Right hindlimb (tissue), 1 donor: ENCODE measurements at regions not wholly inside any gene's neighbourhood (a gene's known extent, or its start where the extent isn't known, plus 50 kb on each side); places are given as distances from the start of the nearest gene placed in this dataset.

Experiments
- DNase-seq: peaks from one replicate; pipeline ENCODE4 v3.0.0-alpha.2; 2018

- peak; percentile 84 for DNase-seq
These were observed 154.1 kb upstream of the POU2AF2 start for GRCh38 chr11:111091321-111091938.

- DNase-seq = no peak
These were observed 155.8 kb upstream of the POU2AF2 start for GRCh38 chr11:111089759-111090158.

- no peak for DNase-seq
These were observed 156.6 kb upstream of the POU2AF2 start for GRCh38 chr11:111088847-111089355.

DNA sequence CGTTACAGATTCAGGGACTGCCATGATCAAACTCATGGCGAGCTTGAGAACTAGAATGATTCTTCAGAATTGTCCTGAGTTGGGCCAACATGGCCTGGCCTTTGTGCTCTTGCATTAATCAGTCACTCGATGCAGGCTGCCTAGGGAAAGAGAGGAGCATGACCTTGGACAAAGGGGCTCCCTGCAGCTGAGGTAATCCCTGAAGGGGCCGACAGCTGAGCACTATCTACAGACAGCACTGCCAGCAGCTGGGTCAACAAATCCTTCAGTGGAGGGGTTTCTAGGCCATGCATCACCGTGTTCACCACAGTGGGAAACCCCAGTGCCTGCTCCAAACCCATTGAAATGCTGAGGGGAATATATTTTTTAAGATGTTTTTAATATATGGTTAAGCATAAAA is 159.5 kb upstream of the POU2AF2 start:
- DNase-seq = peak; percentile 49

GRCh38 chr11:111082664-111083063 is 162.9 kb upstream of the POU2AF2 start:
- DNase-seq = no peak

GRCh38 chr11:111081021-111081511 is 164.5 kb upstream of the POU2AF2 start:
- peak; percentile 71 for DNase-seq

GRCh38 chr11:111077530-111078322 is 167.8 kb upstream of the POU2AF2 start:
- DNase-seq = no peak

DNA sequence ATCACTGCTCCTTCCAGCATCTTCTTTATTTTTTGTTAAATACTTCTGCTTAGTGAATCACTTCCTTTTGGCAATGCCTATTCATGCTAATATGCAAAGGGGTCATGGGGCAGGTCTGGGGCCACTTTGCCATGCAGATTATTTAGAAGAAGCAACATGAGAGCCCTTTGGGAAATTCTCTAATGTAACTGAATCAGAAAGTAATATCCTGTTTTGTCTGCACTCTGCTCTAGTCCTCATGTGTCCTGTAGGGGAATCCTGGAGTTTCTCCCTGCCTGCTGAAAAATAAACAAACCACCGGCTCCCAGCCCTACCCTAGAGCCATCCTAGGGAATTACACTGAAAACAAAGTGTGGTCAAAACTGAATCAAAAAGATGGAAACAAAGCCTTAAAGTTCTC is 176.5 kb upstream of the POU2AF2 start:
- DNase-seq = no peak

GRCh38 chr11:111067994-111068393 is 177.5 kb upstream of the POU2AF2 start:
- DNase-seq = no peak

GRCh38 chr11:111066846-111067245 is 178.7 kb upstream of the POU2AF2 start:
- DNase-seq = no peak

GRCh38 chr11:111063726-111064517 is 181.6 kb upstream of the POU2AF2 start:
- DNase-seq = no peak

GRCh38 chr11:111062420-111062819 is 183.1 kb upstream of the POU2AF2 start:
- DNase-seq = no peak

DNA sequence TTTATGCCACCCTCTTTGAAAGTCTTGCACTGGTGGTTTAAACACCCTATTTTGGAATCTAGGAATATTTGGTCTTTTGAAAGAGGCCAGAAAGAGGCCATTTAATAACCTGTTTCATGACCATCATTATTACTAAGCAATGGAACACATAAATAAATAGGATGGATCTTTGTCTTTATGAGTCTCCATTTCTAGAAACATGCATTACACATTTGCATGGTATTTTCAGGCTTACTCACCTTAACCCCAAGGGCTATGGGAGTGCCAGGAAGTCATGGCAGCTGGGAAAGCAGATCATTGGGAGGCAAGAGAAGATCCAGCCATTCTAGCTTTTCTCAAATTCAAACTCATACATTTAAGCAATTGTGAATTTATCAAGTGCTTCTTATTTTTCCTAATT is 185.8 kb upstream of the POU2AF2 start:
- DNase-seq = no peak

- DNase-seq = no peak
These were observed 196.4 kb upstream of the POU2AF2 start for GRCh38 chr11:111049131-111049530.

DNA sequence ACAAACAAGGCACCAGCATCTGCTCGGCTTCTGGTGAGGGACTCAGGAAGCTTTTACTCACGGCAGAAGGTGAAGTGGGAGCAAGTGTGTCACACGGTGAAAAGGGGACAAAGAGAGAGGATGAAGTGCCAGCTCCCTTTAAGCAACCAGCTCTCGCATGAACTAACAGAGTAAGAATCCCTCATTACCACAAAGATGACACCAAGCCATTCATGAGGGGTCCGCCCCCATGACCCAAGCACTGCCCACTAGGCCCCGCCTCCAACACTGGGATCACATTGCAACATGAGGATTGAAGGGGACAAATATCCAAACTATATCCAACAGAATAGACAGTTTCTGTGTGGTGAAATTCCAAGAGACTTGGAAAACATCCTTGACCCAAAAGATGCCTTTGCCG is 198.2 kb upstream of the POU2AF2 start:
- DNase-seq = no peak

GRCh38 chr11:111046291-111046690 is 199.2 kb upstream of the POU2AF2 start:
- DNase-seq = no peak

GRCh38 chr11:111045874-111046273 is 199.7 kb upstream of the POU2AF2 start:
- no peak for DNase-seq

DNA sequence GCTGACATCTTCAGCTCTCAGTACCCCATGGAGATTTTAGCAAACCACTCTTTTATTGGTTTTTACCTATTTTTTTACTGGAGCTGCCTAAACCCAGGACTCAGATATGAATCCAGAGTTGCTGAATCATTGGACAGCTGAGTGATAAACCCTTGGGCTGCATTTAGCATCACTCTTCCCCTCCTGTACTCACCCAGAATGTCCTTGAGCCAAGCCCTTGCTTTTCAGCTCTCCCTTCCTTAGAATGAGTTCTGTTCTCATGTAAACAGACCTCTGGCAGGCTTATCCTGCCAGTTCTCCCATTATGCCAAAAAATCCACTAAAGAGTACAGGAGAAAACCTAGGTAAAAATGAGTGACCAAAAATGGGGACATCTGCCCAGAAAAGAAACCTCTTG is 200.1 kb upstream of the POU2AF2 start:
- no peak for DNase-seq

DNA sequence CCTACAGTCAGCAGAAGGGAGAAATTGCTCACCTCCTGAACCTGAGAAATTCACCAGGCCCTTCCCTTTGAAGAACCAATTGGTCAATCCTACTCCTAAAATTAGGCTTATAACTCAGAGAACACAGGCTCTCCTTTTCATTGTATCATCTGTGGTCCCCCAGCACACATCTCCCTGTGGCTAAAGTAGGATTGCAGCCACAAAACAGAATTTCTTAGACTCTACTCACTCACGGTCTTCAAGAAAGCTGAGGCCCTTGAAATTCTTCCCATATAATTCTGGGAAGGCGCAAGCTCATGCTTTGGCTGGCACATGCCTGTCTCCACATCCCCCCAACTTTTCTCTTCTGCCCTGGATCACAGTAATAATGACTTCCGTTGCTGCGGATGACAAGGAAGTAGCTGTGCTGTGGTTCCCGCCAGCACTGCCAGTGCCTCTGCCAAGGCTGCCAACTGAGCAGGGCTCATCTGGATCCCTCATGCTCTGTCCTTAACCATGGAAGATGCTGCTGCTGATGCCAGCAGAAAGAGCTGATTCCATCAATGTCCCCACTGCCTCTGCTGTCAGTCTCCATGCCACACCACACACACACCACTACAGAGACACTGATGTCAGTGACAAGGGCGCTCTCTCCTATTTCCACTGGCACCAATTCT is 200.6 kb upstream of the POU2AF2 start:
- DNase-seq = no peak

- no peak for DNase-seq
These were observed 205.5 kb upstream of the POU2AF2 start for GRCh38 chr11:111039982-111040381.

- no peak for DNase-seq
These were observed 209.8 kb upstream of the POU2AF2 start for GRCh38 chr11:111035746-111036145.

GRCh38 chr11:111026241-111026640 is 219.3 kb upstream of the POU2AF2 start:
- no peak for DNase-seq

- DNase-seq = peak; percentile 84
These were observed 224.4 kb upstream of the POU2AF2 start for GRCh38 chr11:111021131-111021530.
